Superior temporal gyrus (tissue), 1 donor: ENCODE measurements at regions not wholly inside any gene's neighbourhood (a gene's known extent, or its start where the extent isn't known, plus 50 kb on each side); places are given as distances from the start of the nearest gene placed in this dataset.
"Not testable (repeated sequence)": the region's sequence is repeated elsewhere in the genome, so short reads cannot be mapped to it uniquely, and the experiment has no call there.

Experiments
- DNase-seq: peaks from one replicate; pipeline ENCODE4 v3.0.0-alpha.2; 2016; ENCODE audit errors: extremely low spot score

GRCh38 chr1:148264374-148265276, 112.5 kb upstream of the NBPF11 start:
- peak; percentile 11 for DNase-seq

GRCh38 chr1:148263906-148264255, 111.8 kb upstream of the NBPF11 start:
- no peak for DNase-seq

GRCh38 chr1:148263128-148263905, 111.2 kb upstream of the NBPF11 start:
- DNase-seq, result peak; percentile 55

GRCh38 chr1:148261684-148262083, 109.6 kb upstream of the NBPF11 start:
- DNase-seq, result not testable (repeated sequence)

- not testable (repeated sequence) for DNase-seq
These were observed 105.8 kb upstream of the NBPF11 start for GRCh38 chr1:148257886-148258285.

GRCh38 chr1:148254611-148255429, 102.7 kb upstream of the NBPF11 start:
- peak; percentile 33 for DNase-seq

- not testable (repeated sequence) for DNase-seq
These were observed 101.7 kb upstream of the NBPF11 start for GRCh38 chr1:148253808-148254207.

- not testable (repeated sequence) for DNase-seq
These were observed 96.7 kb upstream of the NBPF11 start for GRCh38 chr1:148248798-148249197.

GRCh38 chr1:148246258-148246861, 94.3 kb upstream of the NBPF11 start:
- DNase-seq, result not testable (repeated sequence)

GRCh38 chr1:148245843-148246242, 93.8 kb upstream of the NBPF11 start:
- DNase-seq, result not testable (repeated sequence)

- DNase-seq, result not testable (repeated sequence)
These were observed 93.4 kb upstream of the NBPF11 start for GRCh38 chr1:148245443-148245842.

GRCh38 chr1:148233250-148233649, 81.2 kb upstream of the NBPF11 start:
- not testable (repeated sequence) for DNase-seq

GRCh38 chr1:148228846-148229245, 76.8 kb upstream of the NBPF11 start:
- not testable (repeated sequence) for DNase-seq

- not testable (repeated sequence) for DNase-seq
These were observed 70.5 kb upstream of the NBPF11 start for GRCh38 chr1:148222399-148223159.

- DNase-seq, result not testable (repeated sequence)
These were observed 69.5 kb upstream of the NBPF11 start for GRCh38 chr1:148221593-148221992.

- not testable (repeated sequence) for DNase-seq
These were observed 67.1 kb upstream of the NBPF11 start for GRCh38 chr1:148219229-148219628.

GRCh38 chr1:148211191-148211590, 59.1 kb upstream of the NBPF11 start:
- not testable (repeated sequence) for DNase-seq

GRCh38 chr1:148210624-148211023, 58.5 kb upstream of the NBPF11 start:
- DNase-seq, result not testable (repeated sequence)

- DNase-seq, result not testable (repeated sequence)
These were observed 58.1 kb upstream of the NBPF11 start for GRCh38 chr1:148210166-148210565.

GRCh38 chr1:148202013-148202412, 49.9 kb upstream of the NBPF11 start:
- not testable (repeated sequence) for DNase-seq
